ENCODE measurements at regions not wholly inside any gene's neighbourhood (a gene's known extent, or its start where the extent isn't known, plus 50 kb on each side); places are given as distances from the start of the nearest gene placed in this dataset.

- no peak for TF ChIP-seq CTCF (conservative IDR thresholded peaks at IDR 0.05; ENCODE audit: low read length)
- no peak for DNase-seq (ENCODE audit: low read depth)
These were observed 214.1 kb upstream of the PELI2 start for GRCh38 chr14:55904086-55904485.

GRCh38 chr14:55908106-55908505, 210.1 kb upstream of the PELI2 start:
- TF ChIP-seq CTCF (conservative IDR thresholded peaks at IDR 0.05; ENCODE audit: low read length) = no peak
- H3K4me3 ChIP-seq (ENCODE audit: low read length) = no peak overlapping the region
- no peak for DNase-seq (ENCODE audit: low read depth)

More at GRCh38 chr14:55904086-55904485, 214.1 kb upstream of the PELI2 start:
- no peak overlapping the region for H3K4me3 ChIP-seq (ENCODE audit: low read length)

GRCh38 chr14:55909879-55910278, 208.3 kb upstream of the PELI2 start:
- no peak overlapping the region for H3K4me3 ChIP-seq (ENCODE audit: low read length)
- DNase-seq (ENCODE audit: low read depth) = no peak
- no peak for TF ChIP-seq CTCF (conservative IDR thresholded peaks at IDR 0.05; ENCODE audit: low read length)

GRCh38 chr14:55910601-55911243, 207.5 kb upstream of the PELI2 start:
- H3K4me3 ChIP-seq (ENCODE audit: low read length) = no peak overlapping the region
- DNase-seq (ENCODE audit: low read depth) = no peak
- no peak for TF ChIP-seq CTCF (conservative IDR thresholded peaks at IDR 0.05; ENCODE audit: low read length)

GRCh38 chr14:55911776-55912175, 206.4 kb upstream of the PELI2 start:
- DNase-seq (ENCODE audit: low read depth) = no peak
- TF ChIP-seq CTCF (conservative IDR thresholded peaks at IDR 0.05; ENCODE audit: low read length) = no peak

GRCh38 chr14:55912344-55912743, 205.9 kb upstream of the PELI2 start:
- no peak for DNase-seq (ENCODE audit: low read depth)
- TF ChIP-seq CTCF (conservative IDR thresholded peaks at IDR 0.05; ENCODE audit: low read length) = no peak

More at GRCh38 chr14:55911776-55912175, 206.4 kb upstream of the PELI2 start:
- no peak overlapping the region for H3K4me3 ChIP-seq (ENCODE audit: low read length)

GRCh38 chr14:55913324-55914025, 204.7 kb upstream of the PELI2 start:
- H3K4me3 ChIP-seq (ENCODE audit: low read length) = no peak overlapping the region
- no peak for TF ChIP-seq CTCF (conservative IDR thresholded peaks at IDR 0.05; ENCODE audit: low read length)
- DNase-seq (ENCODE audit: low read depth) = peak; percentile 25

More at GRCh38 chr14:55912344-55912743, 205.9 kb upstream of the PELI2 start:
- no peak overlapping the region for H3K4me3 ChIP-seq (ENCODE audit: low read length)

Data from AG10803 (cell line).